Right renal cortex interstitium (tissue), 3 donors: ENCODE measurements at regions not wholly inside any gene's neighbourhood (a gene's known extent, or its start where the extent isn't known, plus 50 kb on each side); places are given as distances from the start of the nearest gene placed in this dataset.

Source experiments
- DNase-seq, 3 donors: peaks; one replicate each; pipeline ENCODE4 v3.0.0-alpha.2; 2013; ENCODE audit warnings: low read depth in 3 of 3, low spot score in 2 of 3

DNA sequence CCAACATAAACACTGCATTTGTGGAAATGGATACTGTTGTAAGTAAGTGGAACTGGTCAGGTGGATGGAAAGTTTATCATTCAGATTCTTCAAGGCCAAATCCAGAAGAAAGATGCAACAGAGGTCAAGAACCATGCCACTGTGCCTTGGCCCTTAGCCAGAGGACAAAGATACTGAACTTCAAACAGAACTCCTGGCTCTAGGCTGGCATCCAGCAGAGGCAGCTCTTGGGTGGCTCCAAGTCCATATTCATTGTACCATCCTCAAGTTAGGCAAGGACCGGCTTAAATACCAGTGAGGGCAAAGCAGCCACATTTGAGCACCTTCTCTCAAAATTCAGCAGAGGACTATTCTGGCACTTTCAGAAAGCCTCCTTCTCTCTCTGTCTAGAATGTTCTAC, 53.2 kb downstream of the DNAAF9 start:
- DNase-seq = no peak

DNA sequence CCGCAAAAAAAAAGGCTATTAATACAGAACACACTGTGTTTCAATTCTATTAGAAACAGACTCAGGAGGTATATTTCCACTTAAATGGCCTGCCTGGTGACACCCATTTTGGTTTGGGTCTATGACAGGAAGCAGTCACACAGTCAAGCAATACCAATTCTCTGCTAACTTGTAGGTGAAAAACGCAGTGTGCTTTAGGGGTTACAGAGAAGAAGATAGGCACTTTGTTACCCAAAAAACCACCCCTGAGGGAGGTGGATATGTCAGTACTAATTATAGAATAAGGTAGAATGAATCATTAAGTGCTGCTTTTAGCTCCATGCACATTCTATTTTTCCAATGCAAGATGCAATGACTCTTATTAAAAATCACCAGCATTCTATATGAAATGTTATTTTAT, 53.8 kb downstream of the DNAAF9 start:
- no peak for DNase-seq

DNA sequence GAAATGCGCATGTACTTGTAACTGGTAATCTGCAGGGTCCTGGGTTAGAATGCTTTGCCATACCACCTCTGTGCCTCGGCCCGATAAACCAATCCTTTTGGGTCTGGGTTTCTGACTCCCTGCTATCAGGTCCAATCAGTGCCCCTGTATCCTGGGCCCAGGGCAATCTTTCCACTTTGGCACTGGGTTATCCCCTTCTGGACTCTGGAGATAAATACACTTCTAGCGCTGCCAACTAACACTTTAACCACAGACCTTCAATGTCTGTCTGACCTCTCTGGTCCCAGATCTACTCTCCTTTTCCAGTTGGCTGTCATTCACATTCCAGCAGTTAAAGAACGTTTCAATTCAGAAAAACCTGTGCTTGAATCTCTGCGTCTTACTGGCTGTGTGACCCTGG, 55.3 kb downstream of the DNAAF9 start:
- no peak for DNase-seq

DNA sequence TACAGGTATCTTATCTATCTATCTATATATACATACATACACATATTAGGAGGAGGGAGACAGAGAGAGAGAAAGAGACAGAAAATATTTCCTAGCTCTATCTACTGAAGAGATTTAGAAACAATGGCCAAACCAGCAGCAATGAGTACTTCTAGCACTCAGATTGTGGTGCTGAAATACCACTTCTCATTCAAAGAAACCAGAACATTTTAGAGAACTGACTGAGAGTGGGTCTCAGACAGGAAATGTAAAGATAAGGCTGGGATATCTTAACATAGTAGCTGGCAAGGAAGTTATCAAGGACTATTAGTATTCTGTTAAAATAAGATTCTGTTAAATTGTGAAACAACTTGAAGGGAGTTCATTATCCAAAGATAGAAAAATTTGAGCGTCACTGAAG, 57.0 kb downstream of the DNAAF9 start:
- no peak for DNase-seq

DNA sequence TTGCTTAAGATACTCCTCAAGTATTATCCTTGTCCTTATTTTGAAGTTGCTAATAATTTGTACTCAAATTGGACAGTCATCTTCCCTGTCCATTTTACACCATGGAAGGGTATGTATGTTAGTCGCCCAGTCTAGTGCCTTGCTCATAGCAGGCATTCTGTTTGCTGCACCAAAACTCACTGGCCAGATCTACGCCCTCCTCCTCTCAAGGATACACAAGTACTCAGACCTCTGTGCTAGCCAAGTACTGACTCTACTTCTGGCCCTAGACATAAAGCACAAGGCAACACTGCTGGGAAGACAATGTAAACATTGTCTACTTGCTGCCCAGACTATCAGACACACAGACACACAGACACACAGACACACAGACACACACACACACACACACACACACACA, 57.7 kb downstream of the DNAAF9 start:
- no peak for DNase-seq

DNA sequence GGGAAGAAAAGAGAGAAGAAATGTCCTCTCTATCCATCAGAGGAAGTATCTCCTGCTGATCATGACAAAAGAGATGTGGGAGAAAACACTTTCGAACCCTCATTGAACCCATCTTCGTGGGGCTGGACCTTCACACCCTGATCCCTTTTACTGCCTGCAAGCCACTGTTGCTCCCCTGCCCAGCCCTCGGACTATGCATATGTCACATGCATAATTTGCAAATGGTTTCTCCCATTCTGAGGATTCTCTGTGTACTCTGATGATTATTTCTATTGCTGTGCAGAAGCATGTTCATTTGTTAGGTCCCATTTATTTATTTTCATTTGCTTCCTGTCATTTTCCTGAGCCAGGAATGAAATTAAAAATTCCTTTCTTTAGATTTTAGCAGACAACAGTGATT, 64.7 kb downstream of the DNAAF9 start:
- DNase-seq = no peak

DNA sequence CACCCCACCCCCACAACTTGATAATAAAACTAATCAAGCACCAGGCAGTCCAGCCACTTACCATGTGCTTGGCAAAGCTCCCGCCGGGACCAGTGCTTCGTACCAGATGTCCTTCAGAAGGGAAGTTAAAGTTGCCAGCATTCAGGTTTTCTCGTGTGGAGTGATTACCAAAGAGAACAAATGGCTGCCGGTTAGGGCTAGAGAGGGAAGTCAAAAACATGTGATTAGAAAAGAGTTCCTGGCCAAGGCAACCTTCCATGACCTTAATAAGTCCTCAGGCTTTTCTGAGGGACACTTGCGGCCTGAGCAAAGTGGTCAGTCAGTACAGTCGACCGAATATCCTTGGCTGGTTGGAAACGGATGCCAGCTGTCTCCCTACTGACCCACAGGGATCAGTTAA, 67.0 kb downstream of the DNAAF9 start:
- DNase-seq = no peak

DNA sequence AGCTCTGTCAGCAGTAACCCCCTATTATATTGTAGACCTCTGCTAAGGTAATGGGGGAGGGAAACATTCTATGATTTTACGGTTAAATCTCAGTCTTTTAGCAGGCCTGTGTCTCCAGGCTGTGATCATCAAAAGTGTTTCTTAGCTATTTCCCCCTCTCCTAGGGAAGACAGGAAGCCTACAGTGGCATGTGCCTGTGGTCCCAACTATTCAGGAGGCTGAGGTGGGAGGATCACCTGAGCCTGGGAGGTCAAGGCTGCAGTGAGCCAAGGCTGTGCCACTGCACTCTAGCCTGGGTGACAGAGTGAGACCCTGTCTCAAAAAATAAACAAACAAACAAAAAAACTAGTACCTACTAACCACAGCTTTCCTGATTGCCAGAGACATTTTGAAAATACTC, 67.9 kb downstream of the DNAAF9 start:
- no peak for DNase-seq

DNA sequence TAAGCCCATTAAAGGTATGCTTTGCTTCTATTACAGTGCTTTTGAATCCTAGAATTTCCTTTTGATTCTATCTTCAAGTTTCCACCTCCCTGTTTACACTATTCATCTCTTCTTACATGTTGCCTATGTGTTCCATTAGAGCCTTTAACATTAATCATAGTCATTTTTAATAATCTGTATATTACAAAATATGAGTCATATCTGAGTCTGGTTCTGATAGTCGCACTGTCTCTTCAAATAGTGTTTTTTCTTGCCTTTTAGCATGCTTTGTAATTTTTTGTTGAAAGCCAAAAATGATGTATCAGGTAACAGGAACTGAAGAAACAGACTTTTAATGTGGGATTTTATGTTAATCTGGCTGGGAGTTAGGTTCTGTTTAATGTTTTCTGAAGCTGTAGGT, 68.4 kb downstream of the DNAAF9 start:
- no peak for DNase-seq

DNA sequence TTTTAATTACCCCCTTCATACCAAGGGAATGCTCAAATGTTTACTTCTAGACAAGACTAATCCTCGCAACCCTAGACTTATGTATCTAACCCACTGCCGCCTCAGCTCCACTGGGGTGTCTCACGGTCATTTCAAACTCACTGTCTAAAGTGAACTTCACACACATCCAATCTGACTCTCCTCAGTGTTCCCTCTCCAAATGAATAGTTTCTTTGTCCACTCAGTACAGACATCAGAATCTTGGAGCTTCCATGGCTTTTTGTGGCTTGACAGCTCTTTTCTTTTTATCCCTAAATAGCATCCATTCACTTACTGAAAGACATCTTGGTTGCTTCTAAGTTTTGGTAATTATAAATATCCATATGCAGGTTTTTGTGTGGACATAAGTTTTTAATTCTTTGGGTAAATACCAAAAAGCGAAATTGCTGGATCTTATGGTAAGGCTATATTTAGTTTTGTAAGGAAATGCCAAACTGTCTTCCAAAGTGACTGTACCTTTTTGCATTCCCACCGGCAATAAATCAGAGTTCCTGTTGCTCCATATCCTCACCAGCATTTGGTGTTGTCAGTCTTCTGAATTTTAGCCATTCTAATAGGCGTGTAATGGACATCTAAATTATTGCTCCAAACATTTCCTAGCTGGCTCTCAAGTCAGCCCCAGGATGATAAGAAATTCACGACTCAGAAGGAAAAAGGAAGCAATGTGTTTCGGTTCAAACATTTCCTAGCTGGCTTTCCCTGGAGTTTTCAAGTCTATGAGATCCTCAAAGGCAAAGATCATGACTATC, 73.1 kb downstream of the DNAAF9 start:
- no peak for DNase-seq

DNA sequence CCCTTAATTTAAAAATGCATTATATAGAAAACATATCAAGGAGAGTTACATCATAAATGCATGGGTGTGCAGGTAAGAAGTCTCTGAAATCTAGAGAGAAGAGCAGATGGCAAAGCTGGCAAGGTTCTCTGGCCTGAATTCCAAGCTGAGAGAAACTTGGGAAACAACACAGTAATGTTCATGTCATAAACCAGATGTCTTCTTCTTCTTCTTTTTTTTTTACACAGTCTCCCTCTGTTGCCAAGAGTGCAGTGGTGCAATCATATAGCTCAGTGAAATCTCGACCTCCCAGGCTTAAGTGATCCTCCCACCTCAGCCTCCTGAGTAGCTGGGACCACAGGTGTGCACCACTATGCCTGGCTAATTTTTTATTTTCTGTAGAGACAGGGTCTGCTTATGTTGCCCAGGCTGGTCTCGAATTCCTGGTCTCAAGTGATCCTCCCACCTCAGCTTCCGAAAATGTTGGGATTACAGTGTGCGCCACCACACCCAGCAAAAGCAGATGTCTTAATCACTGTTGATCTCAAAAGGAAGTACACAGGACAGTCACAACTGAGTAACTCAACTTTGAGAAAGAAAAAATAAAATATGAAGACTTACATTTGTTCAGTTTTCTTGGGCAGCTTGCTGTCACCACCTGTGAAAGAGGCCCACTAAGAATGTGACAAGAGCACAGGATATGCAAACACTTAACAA, 77.3 kb downstream of the DNAAF9 start:
- no peak for DNase-seq

DNA sequence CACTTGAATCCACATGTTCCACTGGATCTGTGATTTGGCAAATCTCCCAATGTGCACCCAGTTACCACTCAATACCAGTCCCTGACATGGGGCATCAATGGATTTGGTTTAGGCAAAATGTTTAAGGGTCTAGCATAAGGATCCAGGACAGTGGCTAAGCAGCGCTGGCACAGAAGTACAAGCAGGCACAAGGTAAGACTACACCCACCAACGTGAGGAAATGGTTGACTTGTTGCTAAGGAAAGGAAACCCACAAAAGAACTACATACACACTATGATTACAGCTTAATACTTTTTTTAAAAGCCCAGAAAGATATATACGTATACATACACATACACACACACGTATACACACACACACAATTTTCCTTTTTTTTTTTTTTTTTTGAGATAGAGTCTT, 79.0 kb downstream of the DNAAF9 start:
- no peak for DNase-seq

DNA sequence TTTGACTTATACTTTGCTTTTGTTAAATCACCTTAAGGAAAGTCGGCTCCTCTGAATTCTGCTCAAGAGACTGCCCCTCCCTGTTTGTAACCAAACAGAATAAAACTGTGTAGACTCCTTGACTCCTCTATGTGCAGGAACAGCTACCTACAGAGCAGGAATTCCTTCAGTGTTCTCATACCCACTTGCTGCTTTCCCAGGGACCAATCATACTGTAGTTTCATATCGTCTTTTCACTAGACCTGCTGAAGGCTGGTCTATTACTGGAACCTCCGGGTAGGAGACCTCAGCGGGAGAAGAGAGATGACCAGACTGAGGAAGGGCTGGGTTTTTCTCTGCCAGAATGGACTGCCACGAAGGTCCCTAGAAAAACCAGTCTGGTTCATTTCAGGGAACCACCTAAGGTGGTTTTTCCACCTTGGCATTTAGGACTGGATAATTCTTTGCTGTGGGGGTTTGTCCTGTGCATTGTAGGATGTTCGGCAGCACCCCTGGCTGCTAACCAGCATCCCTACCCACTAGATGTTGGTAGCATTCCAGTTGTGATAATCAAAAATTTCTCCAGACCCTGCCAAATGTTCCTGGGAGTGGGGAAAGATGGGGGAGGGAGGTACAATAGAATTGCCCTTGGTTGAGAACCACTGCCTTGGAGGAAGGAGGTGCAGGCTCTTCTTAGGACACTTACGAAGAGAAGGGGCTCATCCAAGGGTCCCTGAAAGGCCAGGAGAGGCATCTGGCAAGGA, 80.5 kb downstream of the DNAAF9 start:
- DNase-seq = no peak

DNA sequence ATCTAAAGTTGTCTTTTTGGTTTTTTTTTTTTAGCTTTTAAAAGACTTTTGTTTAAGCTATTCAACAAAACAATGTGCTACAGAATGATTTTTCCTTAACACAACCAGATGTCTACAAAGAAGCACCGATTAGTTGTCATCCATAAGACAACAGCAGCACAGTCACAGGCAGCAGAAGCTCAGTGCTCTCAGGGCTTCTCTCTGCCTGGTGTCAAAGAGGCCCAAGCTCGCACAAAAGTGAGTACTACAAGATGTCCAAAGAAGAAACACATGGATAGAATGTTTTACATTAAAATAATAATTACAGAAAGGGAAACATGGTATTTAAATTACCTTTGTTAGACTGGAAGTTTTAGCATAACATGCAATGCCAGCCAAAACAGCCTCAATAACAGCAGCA, 81.6 kb downstream of the DNAAF9 start:
- no peak for DNase-seq

DNA sequence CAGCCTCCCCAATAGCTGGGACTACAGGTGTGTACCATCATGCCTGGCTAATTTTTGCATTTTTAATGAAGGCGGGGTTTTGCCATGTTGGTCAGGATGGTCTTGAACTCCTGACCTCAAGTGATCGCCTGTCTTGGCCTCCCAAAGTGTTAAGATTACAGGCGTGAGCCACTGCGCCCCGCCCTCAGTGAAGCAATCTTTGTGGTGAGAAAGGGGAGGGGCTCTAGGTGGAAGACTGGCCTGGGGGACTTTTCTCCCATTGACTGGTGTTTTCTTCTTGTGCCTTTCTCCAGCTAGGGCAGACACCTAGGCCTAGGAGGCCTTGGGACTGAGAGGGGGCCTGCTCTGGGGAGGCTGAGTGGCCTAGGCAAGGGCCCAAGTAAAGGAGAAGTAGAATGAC, 84.1 kb downstream of the DNAAF9 start:
- no peak for DNase-seq

DNA sequence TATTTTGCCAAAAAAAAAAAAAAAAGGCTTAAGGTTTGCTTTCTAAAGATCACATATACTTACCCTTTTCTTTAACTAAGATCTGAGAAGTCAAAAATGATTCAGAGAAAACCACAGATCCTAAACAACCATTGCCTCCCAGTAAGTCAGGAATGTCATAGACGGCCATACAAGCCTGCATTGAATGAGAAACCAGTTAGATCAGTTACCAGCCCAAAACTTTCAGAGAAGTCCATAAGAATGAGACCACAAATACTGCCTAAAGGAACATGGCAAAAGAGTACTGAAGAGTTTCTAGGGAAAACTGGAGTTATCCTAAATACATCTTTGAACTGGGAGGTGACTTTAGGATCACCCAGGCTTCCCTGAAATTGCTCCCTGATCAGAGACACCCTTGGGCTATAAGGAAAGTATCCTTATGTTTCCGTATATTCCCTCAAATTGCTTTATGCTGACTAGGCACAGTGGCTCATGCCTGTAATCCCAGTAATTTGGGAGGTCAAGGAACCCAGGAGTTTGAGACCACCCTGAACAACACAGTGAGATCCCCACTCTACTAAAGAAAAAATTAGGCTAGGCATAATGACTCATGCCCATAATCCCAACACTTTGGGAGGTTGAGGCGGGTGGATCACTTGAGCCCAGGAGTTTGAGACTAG, 79.4 kb upstream of the SLC4A11 start:
- DNase-seq = no peak

DNA sequence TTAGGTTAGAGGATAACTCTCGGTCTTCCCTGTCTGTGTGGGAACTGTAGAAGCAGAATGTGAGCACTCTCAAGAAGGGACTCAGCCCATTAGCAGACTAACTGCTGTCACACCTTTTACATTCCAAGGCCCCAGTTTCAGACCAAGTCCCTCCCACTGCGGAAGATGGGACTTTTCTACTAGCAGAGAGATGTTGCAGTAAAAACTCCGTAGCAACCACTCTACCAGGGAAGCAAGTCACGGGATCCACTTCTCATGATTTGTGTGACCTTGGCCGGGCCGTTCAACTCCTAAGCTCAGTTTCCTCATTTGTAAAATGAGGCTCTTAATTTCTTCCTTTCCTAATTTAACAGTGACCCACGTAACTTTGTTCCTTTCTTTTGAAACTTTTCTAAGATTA, 77.1 kb upstream of the SLC4A11 start:
- DNase-seq = no peak

DNA sequence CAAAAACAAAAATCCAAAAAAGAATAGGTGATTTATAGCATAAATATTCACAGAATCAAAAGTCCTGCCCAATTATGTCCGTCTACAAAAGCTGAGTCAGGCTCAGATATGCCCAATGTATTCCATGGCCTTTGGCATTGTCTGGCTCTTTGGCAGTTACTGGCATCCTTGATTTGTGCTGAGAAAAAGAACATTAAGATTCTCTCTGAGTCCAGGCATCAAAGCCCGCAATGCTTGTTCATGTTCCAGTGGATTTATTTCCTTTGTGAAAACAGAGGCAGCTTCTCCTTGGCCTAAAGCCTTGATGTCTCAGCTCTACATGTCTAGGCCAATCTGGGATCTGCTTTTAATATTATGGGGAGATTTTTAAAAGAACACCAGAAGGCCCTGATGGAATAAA, 76.1 kb upstream of the SLC4A11 start:
- no peak for DNase-seq

DNA sequence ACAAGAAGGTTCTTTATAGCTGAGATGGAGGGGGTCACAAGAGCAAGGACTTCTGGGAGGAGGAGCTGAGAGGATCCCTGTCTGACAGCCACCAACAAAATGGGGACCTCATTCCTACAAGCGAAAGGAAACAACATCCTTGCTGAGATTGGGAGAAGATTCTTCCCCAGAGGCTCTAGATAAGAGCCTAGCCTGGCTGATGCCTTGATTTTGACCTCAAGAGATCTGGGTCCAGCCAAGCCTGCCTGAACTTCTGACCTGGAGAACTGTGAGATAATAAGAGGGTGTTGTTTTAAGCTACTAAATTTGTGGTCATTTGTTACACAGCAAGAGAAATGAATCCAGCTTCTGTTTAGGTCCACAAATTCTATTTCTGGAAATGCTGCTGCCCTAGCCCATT, 75.4 kb upstream of the SLC4A11 start:
- DNase-seq = no peak

DNA sequence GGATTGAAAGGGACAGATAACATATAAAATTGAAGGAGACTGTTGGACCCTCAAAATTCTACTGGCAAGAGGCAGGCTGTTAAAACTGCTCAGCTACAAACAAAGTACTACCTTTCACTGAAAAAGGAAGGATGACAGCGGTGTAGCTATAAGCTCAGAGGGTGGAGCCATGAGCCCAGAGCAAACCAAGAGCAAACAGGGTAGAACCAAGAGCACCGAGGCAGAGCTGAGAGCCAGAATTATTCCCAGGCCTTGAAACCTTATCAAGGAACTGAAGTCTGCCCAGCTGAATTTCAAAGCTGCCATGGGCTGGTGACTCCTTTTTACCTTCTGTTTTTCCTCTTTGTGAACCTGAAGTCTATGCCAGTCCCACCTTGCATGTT, 74.7 kb upstream of the SLC4A11 start:
- no peak for DNase-seq

DNA sequence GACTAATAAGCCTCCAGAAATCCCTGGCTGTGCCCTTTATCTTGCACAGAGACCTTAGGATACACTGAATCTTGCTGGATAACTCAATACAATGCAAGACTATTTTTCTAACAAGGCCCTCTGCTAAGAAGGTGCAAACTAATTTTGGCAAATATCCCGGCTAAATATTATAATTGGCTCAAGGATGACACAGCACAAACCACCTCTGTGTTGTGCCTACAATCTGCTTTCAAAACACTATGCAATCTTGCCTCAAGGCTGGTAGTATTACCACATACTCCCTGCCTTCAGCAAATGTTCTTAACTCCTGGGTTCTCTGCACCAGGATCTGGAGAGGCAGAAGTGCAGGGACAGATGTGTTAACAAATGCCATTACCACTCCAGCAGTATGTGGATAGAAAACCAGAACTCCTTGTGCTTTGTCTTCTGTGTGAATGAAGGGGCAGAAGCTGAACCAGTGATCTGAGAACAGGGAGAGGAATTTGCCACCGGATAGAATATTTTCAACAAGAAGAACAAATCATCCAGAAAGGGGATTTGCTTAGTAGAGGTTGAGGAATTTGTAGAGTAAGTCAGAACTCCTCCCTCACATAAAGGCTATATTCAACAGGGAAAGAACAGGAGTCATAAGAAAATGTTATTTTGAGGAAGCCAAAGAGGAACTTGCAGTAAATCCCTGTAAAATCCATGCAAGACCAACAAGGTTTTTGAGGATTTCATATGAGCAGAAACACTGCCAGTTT, 74.1 kb upstream of the SLC4A11 start:
- no peak for DNase-seq
